IMR-90 (cell line): ENCODE measurements at regions not wholly inside any gene's neighbourhood (a gene's known extent, or its start where the extent isn't known, plus 50 kb on each side); places are given as distances from the start of the nearest gene placed in this dataset.

Experiments
- ATAC-seq: fragments of 200-7000 bp; cut with Tn5 transposase; 2 replicates; pipeline ENCODE4 v1.9.1; 2020; ENCODE audit warnings: low read depth, mild to moderate bottlenecking, moderate library complexity
- BruUV-seq: library from RNA; stranded (reverse); fragments of 400-500 nt; replicated peaks from 2 replicates; lab custom pipeline; 2021; lab: Mats Ljungman, UMichigan
- CTCF ChIA-PET: fragments of 300-600 bp; formaldehyde crosslinking; extraction: SDS; loops from one replicate; lab custom pipeline; 2021; ENCODE audit warnings: antibody characterized with exemption; lab: Yijun Ruan, JAX
- POLR2A ChIA-PET: fragments of 300-600 bp; sonication (Branson Sonifier 250); formaldehyde crosslinking; loops from one replicate; lab custom pipeline; 2022; ENCODE audit warnings: antibody characterized with exemption; ENCODE audit not compliant: unreplicated experiment; lab: Charles Lee
- DNase-seq: peaks from one replicate; pipeline ENCODE4 v3.0.0; 2013
- H2AFZ ChIP-seq: replicated peaks from 2 replicates; pipeline ENCODE3; 2013; ENCODE audit warnings: low read length, mild to moderate bottlenecking; ENCODE audit not compliant: poor library complexity
- H2AK5ac ChIP-seq: 2 replicates; pipeline ENCODE4 v1.6.1; 2013; ENCODE audit warnings: low read depth, low read length, inconsistent platforms
- H2AK9ac ChIP-seq: replicated peaks from 2 replicates; pipeline ENCODE3; 2013; ENCODE audit warnings: mild to moderate bottlenecking, low read depth, low read length, moderate library complexity; ENCODE audit not compliant: poor library complexity
- H2BK120ac ChIP-seq: 2 replicates; pipeline ENCODE4 v1.6.1; 2013; ENCODE audit warnings: low read depth, low read length, inconsistent platforms
- H2BK15ac ChIP-seq: 3 replicates; pipeline ENCODE4 v1.6.1; 2013; ENCODE audit warnings: low read depth, low read length, inconsistent platforms
- H2BK20ac ChIP-seq: 2 replicates; pipeline ENCODE4 v1.6.1; 2013; ENCODE audit warnings: low read depth, mild to moderate bottlenecking, inconsistent platforms, low read length, moderate library complexity
- H2BK5ac ChIP-seq: 2 replicates; pipeline ENCODE4 v1.6.1; 2013; ENCODE audit warnings: mild to moderate bottlenecking, low read depth, low read length, inconsistent platforms; ENCODE audit not compliant: poor library complexity, severe bottlenecking
- H3K14ac ChIP-seq: replicated peaks from 2 replicates; pipeline ENCODE4 v1.6.1; 2013; ENCODE audit warnings: low read depth, low read length, inconsistent platforms
- H3K18ac ChIP-seq: 2 replicates; pipeline ENCODE4 v1.6.1; 2013; ENCODE audit warnings: low read depth, low read length, control low read depth
- H3K23ac ChIP-seq: 2 replicates; pipeline ENCODE4 v1.6.1; 2013; ENCODE audit warnings: low read depth, low read length, inconsistent platforms
- H3K27ac ChIP-seq: 2 replicates; pipeline ENCODE4 v1.5.1; 2013; ENCODE audit warnings: mild to moderate bottlenecking, control low read depth, low read length; ENCODE audit not compliant: insufficient read depth
- H3K27me3 ChIP-seq: 2 replicates; pipeline ENCODE4 v1.6.1; 2013; ENCODE audit warnings: low read length; ENCODE audit not compliant: control insufficient read depth, insufficient read depth
- H3K36me3 ChIP-seq: 2 replicates; pipeline ENCODE4 v1.6.1; 2013; ENCODE audit warnings: low read length, mixed read lengths; ENCODE audit not compliant: control insufficient read depth, insufficient read depth
- H3K4ac ChIP-seq: 2 replicates; pipeline ENCODE4 v1.6.1; 2013; ENCODE audit warnings: low read depth, low read length, inconsistent platforms
- H3K4me1 ChIP-seq: 2 replicates; pipeline ENCODE4 v1.6.1; 2013; ENCODE audit warnings: low read length, mixed read lengths; ENCODE audit not compliant: control insufficient read depth, insufficient read depth
- H3K4me2 ChIP-seq: 2 replicates; pipeline ENCODE4 v1.6.1; 2013; ENCODE audit warnings: low read depth, mild to moderate bottlenecking, control low read depth, low read length, moderate library complexity
- H3K4me3 ChIP-seq: 2 replicates; pipeline ENCODE4 v1.5.1; 2013; ENCODE audit warnings: low read depth, mild to moderate bottlenecking, control low read depth, low read length, moderate library complexity; ENCODE audit not compliant: insufficient read depth
- H3K56ac ChIP-seq: 2 replicates; pipeline ENCODE4 v1.6.1; 2013; ENCODE audit warnings: low read length, inconsistent platforms; ENCODE audit not compliant: insufficient read depth; ENCODE audit errors: extremely low read depth
- H3K79me1 ChIP-seq, 2 experiments: 2 replicates each; pipeline ENCODE4 v1.6.1; 2013; ENCODE audit warnings: low read length in 2 of 2, inconsistent platforms in 1 of 2, low read depth in 1 of 2
- H3K9ac ChIP-seq: 2 replicates; pipeline ENCODE4 v1.6.1; 2013; ENCODE audit warnings: low read depth, low read length, control low read depth
- H3K9me1 ChIP-seq: 2 replicates; pipeline ENCODE4 v1.6.1; 2013; ENCODE audit warnings: low read length, inconsistent platforms; ENCODE audit not compliant: insufficient read depth
- H3K9me3 ChIP-seq: 2 replicates; pipeline ENCODE4 v1.6.1; 2013; ENCODE audit warnings: low read length; ENCODE audit not compliant: control insufficient read depth, insufficient read depth
- H4K20me1 ChIP-seq: 2 replicates; pipeline ENCODE4 v1.6.1; 2013; ENCODE audit warnings: low read length, inconsistent platforms; ENCODE audit not compliant: insufficient read depth
- H4K5ac ChIP-seq: 2 replicates; pipeline ENCODE4 v1.6.1; 2013; ENCODE audit warnings: mild to moderate bottlenecking, low read depth, low read length, control low read depth
- H4K8ac ChIP-seq, 2 experiments: 2 replicates each; pipeline ENCODE4 v1.6.1; 2013; ENCODE audit warnings: low read depth in 2 of 2, low read length in 2 of 2, control low read depth in 1 of 2, inconsistent platforms in 1 of 2
- H4K91ac ChIP-seq: 2 replicates; pipeline ENCODE4 v1.6.1; 2013; ENCODE audit warnings: low read depth, low read length, inconsistent platforms; ENCODE audit not compliant: insufficient read depth
- BHLHE40 ChIP-seq: fragments of 150-350 bp; IDR thresholded peaks from 2 replicates; pipeline ENCODE4 v1.6.1; 2016; ENCODE audit warnings: mild to moderate bottlenecking, low read depth, low read length
- CTCF ChIP-seq: conservative IDR thresholded peaks from 2 replicates; pipeline ENCODE4 v1.5.1; 2012; ENCODE audit warnings: mild to moderate bottlenecking, low read depth, low read length, improper control_type of control experiment
- ELK1 ChIP-seq: fragments of 150-350 bp; IDR thresholded peaks from 2 replicates; pipeline ENCODE4 v1.6.1; 2016; ENCODE audit warnings: low read depth, mild to moderate bottlenecking, low read length, moderate library complexity, borderline replicate concordance
- FOS ChIP-seq: fragments of 150-350 bp; IDR thresholded peaks from 2 replicates; pipeline ENCODE4 v1.6.1; 2016; ENCODE audit warnings: low read depth, low read length
- MAFK ChIP-seq: IDR thresholded peaks from 2 replicates; pipeline ENCODE4 v1.6.1; 2012; ENCODE audit warnings: low read depth, low read length, improper control_type of control experiment
- RAD21 ChIP-seq: IDR thresholded peaks from 2 replicates; pipeline ENCODE4 v1.6.1; 2012; ENCODE audit warnings: low read length, improper control_type of control experiment
- RCOR1 ChIP-seq: IDR thresholded peaks from 2 replicates; pipeline ENCODE4 v1.6.1; 2012; ENCODE audit warnings: mild to moderate bottlenecking, low read length, improper control_type of control experiment; ENCODE audit not compliant: insufficient replicate concordance
- SMC3 ChIP-seq: fragments of 150-350 bp; IDR thresholded peaks from 2 replicates; pipeline ENCODE4 v1.6.1; 2016; ENCODE audit warnings: low read depth, mild to moderate bottlenecking, antibody characterized with exemption, low read length, moderate library complexity
- USF2 ChIP-seq: fragments of 150-350 bp; IDR thresholded peaks from 2 replicates; pipeline ENCODE4 v1.6.1; 2017; ENCODE audit warnings: mild to moderate bottlenecking, antibody characterized with exemption, low read length, low read depth
- WGBS, 2 experiments: methylation state at CpG; one replicate each; pipeline versions ENCODE4 v1.1.5 to v1.1.7; 2013; ENCODE audit warnings: missing lambda C conversion rate in 2 of 2; ENCODE audit not compliant: insufficient read length in 1 of 2; ENCODE audit errors: extremely low coverage in 2 of 2; 5-methylcytosine and 5-hydroxymethylcytosine counted together
- dilution Hi-C: fragments of 300-500 bp; cut with HindIII; formaldehyde crosslinking; loops from one replicate; pipeline ENCODE4 v1.14.3; 2018; ENCODE audit warnings: low sequenced_read_pairs; ENCODE audit not compliant: unreplicated experiment
- in situ Hi-C: fragments of 300-500 bp; cut with MboI; formaldehyde crosslinking; loops from 3 replicates; pipeline ENCODE4 v1.14.3; 2019; ENCODE audit warnings: low sequenced_read_pairs, inconsistent platforms, mixed read lengths
- intact Hi-C: fragments of 100-400 bp; cut with micrococcal nuclease; formaldehyde crosslinking; loops from 2 replicates; pipeline ENCODE4 v1.10.0; 2022

GRCh38 chr20:52003415-52003814 is 188.2 kb downstream of the ZFP64 start:
- dilution Hi-C loops = no loop called here
- H3K27me3 ChIP-seq = no peaks in the 10 kb centered on the region

More at GRCh38 chr20:52003415-52003814, 188.2 kb downstream of the ZFP64 start:
- Histone ChIP-seq H4K91ac (no peak overlapping the region), H2BK5ac (no peak overlapping the region), H2AK5ac (no peak overlapping the region), H3K79me1 (no peaks in the 10 kb centered on the region), H3K4me2 (no peak overlapping the region), H2AFZ (no peak overlapping the region), H4K5ac (no peak overlapping the region), H3K56ac (no peak overlapping the region), H3K36me3 (no peaks in the 10 kb centered on the region), H2BK120ac (no peak overlapping the region), H3K18ac (no peak overlapping the region), H4K8ac (no peak overlapping the region), H3K4ac (no peak overlapping the region), H2BK20ac (no peak overlapping the region), H2AK9ac (no peak overlapping the region), H3K23ac (no peak overlapping the region), H3K4me1 (peaks cover 4% of the 10 kb centered on the region), H3K27ac (no peak overlapping the region), H3K14ac (no peak overlapping the region), H3K9me1 (no peaks in the 10 kb centered on the region), H3K9ac (no peak overlapping the region), H2BK15ac (no peak overlapping the region), H3K4me3 (no peak overlapping the region), H3K9me3 (no peaks in the 10 kb centered on the region), H4K20me1 (no peaks in the 10 kb centered on the region)
- TF ChIP-seq CTCF = no peak
- TF ChIP-seq BHLHE40 = no peak
- TF ChIP-seq RCOR1 = no peak
- no peak for TF ChIP-seq SMC3
- no peak for TF ChIP-seq MAFK
- no peak for TF ChIP-seq USF2
- TF ChIP-seq ELK1 = no peak
- TF ChIP-seq RAD21 = no peak
- no peak for TF ChIP-seq FOS
- no peak for ATAC-seq
- in situ Hi-C loops = no loop called here
- no CpG with 5 or more reads among the region's 5 CpGs for WGBS, 2 experiments
- BruUV-seq = no TSS peak
- no peak for DNase-seq
- intact Hi-C loops = no loop called here
- CTCF ChIA-PET = no interaction called here
- POLR2A ChIA-PET = no interaction called here
